Large intestine (tissue), 3 donors: ENCODE measurements at regions not wholly inside any gene's neighbourhood (a gene's known extent, or its start where the extent isn't known, plus 50 kb on each side); places are given as distances from the start of the nearest gene placed in this dataset.

Source experiments
- DNase-seq, 2 donors: peaks; one replicate each; pipeline versions ENCODE4 v3.0.0 to v3.0.0-alpha.2; 2013
- H3K27ac ChIP-seq: one replicate; pipeline ENCODE4 v1.5.1; 2013; ENCODE audit warnings: low read length
- H3K27me3 ChIP-seq: 2 replicates; pipeline ENCODE4 v1.6.1; 2013; ENCODE audit warnings: low read length; ENCODE audit not compliant: control insufficient read depth, insufficient read depth
- H3K36me3 ChIP-seq: 2 replicates; pipeline ENCODE4 v1.6.1; 2013; ENCODE audit warnings: low read length; ENCODE audit not compliant: control insufficient read depth, insufficient read depth
- H3K4me1 ChIP-seq: one replicate; pipeline ENCODE4 v1.6.1; 2013; ENCODE audit warnings: low read length; ENCODE audit not compliant: control insufficient read depth, insufficient read depth
- H3K4me3 ChIP-seq: one replicate; pipeline ENCODE4 v1.5.1; 2013; ENCODE audit warnings: low read length
- H3K9me3 ChIP-seq: one replicate; pipeline ENCODE4 v1.6.1; 2013; ENCODE audit warnings: mild to moderate bottlenecking, low read depth, low read length, moderate library complexity; ENCODE audit not compliant: control insufficient read depth
- WGBS: methylation state at CpG from one replicate; pipeline ENCODE4 v1.1.5; 2013; ENCODE audit warnings: low lambda C conversion rate; ENCODE audit not compliant: insufficient coverage; 5-methylcytosine and 5-hydroxymethylcytosine counted together

- Histone ChIP-seq H3K9me3 (no peaks in the 10 kb centered on the region), H3K27me3 (no peaks in the 10 kb centered on the region), H3K4me3 (no peak overlapping the region), H3K4me1 (no peaks in the 10 kb centered on the region), H3K36me3 (no peaks in the 10 kb centered on the region), H3K27ac (no peak overlapping the region)
- DNase-seq: peak in 1 of 2 donors; percentile 32
Measured at GRCh38 chr5:91283899-91284298, 99.2 kb downstream of the ARRDC3 start.

- no peaks in the 10 kb centered on the region for H3K36me3 ChIP-seq
- H3K4me3 ChIP-seq: no peak overlapping the region
- no peak for DNase-seq
- no peak overlapping the region for H3K27ac ChIP-seq
- H3K9me3 ChIP-seq: no peaks in the 10 kb centered on the region
- H3K27me3 ChIP-seq: no peaks in the 10 kb centered on the region
- no peaks in the 10 kb centered on the region for H3K4me1 ChIP-seq
- WGBS: no CpG with 5 or more reads among the region's 4 CpGs
Measured at GRCh38 chr5:91283326-91283725, 99.8 kb downstream of the ARRDC3 start.

- no peaks in the 10 kb centered on the region for H3K4me1 ChIP-seq
- H3K27me3 ChIP-seq: no peaks in the 10 kb centered on the region
- DNase-seq: no peak
- H3K27ac ChIP-seq: no peak overlapping the region
- no peaks in the 10 kb centered on the region for H3K9me3 ChIP-seq
- 84% methylated on average over 2 of the region's 7 CpGs for WGBS
- no peaks in the 10 kb centered on the region for H3K36me3 ChIP-seq
- no peak overlapping the region for H3K4me3 ChIP-seq
Measured at GRCh38 chr5:91282210-91282609, 100.9 kb downstream of the ARRDC3 start.

- Histone ChIP-seq H3K27me3 (no peaks in the 10 kb centered on the region), H3K9me3 (no peaks in the 10 kb centered on the region), H3K4me1 (no peaks in the 10 kb centered on the region), H3K36me3 (no peaks in the 10 kb centered on the region), H3K4me3 (no peak overlapping the region), H3K27ac (no peak overlapping the region)
- WGBS: 20% methylated on average over 1 of the region's 5 CpGs
- DNase-seq: no peak
Measured at GRCh38 chr5:91281401-91281800, 101.7 kb downstream of the ARRDC3 start.

- H3K36me3 ChIP-seq: no peaks in the 10 kb centered on the region
- DNase-seq: peak; percentile 95 to 98
- no peaks in the 10 kb centered on the region for H3K9me3 ChIP-seq
- H3K4me3 ChIP-seq: peak overlapping the region; percentile 52
- 0% methylated on average over 1 of the region's 50 CpGs for WGBS
- H3K27ac ChIP-seq: peak overlapping the region; percentile 90
- no peaks in the 10 kb centered on the region for H3K27me3 ChIP-seq
- no peaks in the 10 kb centered on the region for H3K4me1 ChIP-seq
Measured at GRCh38 chr5:91280362-91281269, 102.5 kb downstream of the ARRDC3 start.

- Histone ChIP-seq H3K36me3 (no peaks in the 10 kb centered on the region), H3K4me1 (no peaks in the 10 kb centered on the region), H3K9me3 (no peaks in the 10 kb centered on the region), H3K27ac (no peak overlapping the region), H3K27me3 (no peaks in the 10 kb centered on the region), H3K4me3 (no peak overlapping the region)
- no peak for DNase-seq
- WGBS: no CpG with 5 or more reads among the region's 3 CpGs
Measured at GRCh38 chr5:91277840-91278239, 105.3 kb downstream of the ARRDC3 start.

GRCh38 chr5:91277093-91277626 is 106.0 kb downstream of the ARRDC3 start:
- no peak for DNase-seq
- 92% methylated on average over 2 of the region's 5 CpGs for WGBS
- no peak overlapping the region for H3K27ac ChIP-seq
- H3K4me3 ChIP-seq: no peak overlapping the region
- H3K9me3 ChIP-seq: no peaks in the 10 kb centered on the region
- H3K27me3 ChIP-seq: no peaks in the 10 kb centered on the region
- no peaks in the 10 kb centered on the region for H3K4me1 ChIP-seq
- no peaks in the 10 kb centered on the region for H3K36me3 ChIP-seq

GRCh38 chr5:91272858-91273257 is 110.3 kb downstream of the ARRDC3 start:
- Histone ChIP-seq H3K4me1 (no peaks in the 10 kb centered on the region), H3K27me3 (no peaks in the 10 kb centered on the region), H3K27ac (no peak overlapping the region), H3K36me3 (no peaks in the 10 kb centered on the region), H3K4me3 (no peak overlapping the region), H3K9me3 (no peaks in the 10 kb centered on the region)
- no peak for DNase-seq
- WGBS: no CpG with 5 or more reads among the region's 2 CpGs

- no peak for DNase-seq
- Histone ChIP-seq H3K27me3 (no peaks in the 10 kb centered on the region), H3K9me3 (no peaks in the 10 kb centered on the region), H3K27ac (no peak overlapping the region), H3K4me3 (no peak overlapping the region), H3K36me3 (no peaks in the 10 kb centered on the region), H3K4me1 (no peaks in the 10 kb centered on the region)
Measured at GRCh38 chr5:91271999-91272398, 111.1 kb downstream of the ARRDC3 start.

- H3K27me3 ChIP-seq: no peaks in the 10 kb centered on the region
- no peak overlapping the region for H3K4me3 ChIP-seq
- no peaks in the 10 kb centered on the region for H3K4me1 ChIP-seq
- no peak overlapping the region for H3K27ac ChIP-seq
- H3K9me3 ChIP-seq: no peaks in the 10 kb centered on the region
- no peak for DNase-seq
- no peaks in the 10 kb centered on the region for H3K36me3 ChIP-seq
- 100% methylated on average over 1 of the region's 3 CpGs for WGBS
Measured at GRCh38 chr5:91269198-91269597, 113.9 kb downstream of the ARRDC3 start.

- Histone ChIP-seq H3K27ac (no peak overlapping the region), H3K27me3 (no peaks in the 10 kb centered on the region), H3K9me3 (no peaks in the 10 kb centered on the region), H3K4me3 (no peak overlapping the region), H3K36me3 (no peaks in the 10 kb centered on the region), H3K4me1 (no peaks in the 10 kb centered on the region)
- no peak for DNase-seq
- WGBS: 40% methylated on average over 2 of the region's 3 CpGs
Measured at GRCh38 chr5:91266184-91266705, 116.9 kb downstream of the ARRDC3 start.
